Upper lobe of left lung (tissue), 6 donors: ENCODE measurements at regions not wholly inside any gene's neighbourhood (a gene's known extent, or its start where the extent isn't known, plus 50 kb on each side); places are given as distances from the start of the nearest gene placed in this dataset.

Source experiments
- ATAC-seq, 2 donors: fragments of 200-7000 bp; cut with Tn5 transposase; one replicate each; pipeline ENCODE4 v1.9.1; 2022; ENCODE audit warnings: mild to moderate bottlenecking in 2 of 2, moderate library complexity in 2 of 2; ENCODE audit not compliant: low FRiP score in 2 of 2
- DNase-seq, 2 donors: peaks; one replicate each; pipeline ENCODE4 v3.0.0-alpha.2; 2019 to 2020
- H3K27ac ChIP-seq, 4 donors: fragments of 200-600 bp; sonication (generic); one replicate each; pipeline ENCODE4 v1.5.1; 2016 to 2019
- H3K27me3 ChIP-seq, 4 donors: fragments of 200-600 bp; sonication (generic); one replicate each; pipeline ENCODE4 v1.5.1; 2017 to 2019
- H3K36me3 ChIP-seq, 4 donors: fragments of 200-600 bp; sonication (generic); one replicate each; pipeline ENCODE4 v1.5.1; 2016 to 2019
- H3K4me1 ChIP-seq, 4 donors: fragments of 200-600 bp; sonication (generic); one replicate each; pipeline ENCODE4 v1.5.1; 2018 to 2019
- H3K4me3 ChIP-seq, 4 donors: fragments of 200-600 bp; sonication (generic); one replicate each; pipeline ENCODE4 v1.5.1; 2017 to 2019; ENCODE audit warnings: mild to moderate bottlenecking in 2 of 4, moderate library complexity in 1 of 4
- H3K9me3 ChIP-seq, 4 donors: fragments of 200-600 bp; sonication (generic); one replicate each; pipeline ENCODE4 v1.5.1; 2018 to 2019
- EP300 ChIP-seq, 4 donors: sonication (generic); formaldehyde crosslinking; IDR thresholded peaks; one replicate each; pipeline ENCODE4 v1.5.1; 2017; ENCODE audit warnings: antibody characterized with exemption in 4 of 4, control low read depth in 2 of 4
- POLR2A ChIP-seq, 4 donors: fragments of 450-650 bp; IDR thresholded peaks; one replicate each; pipeline ENCODE4 v1.5.1; 2016 to 2017; ENCODE audit warnings: antibody characterized with exemption in 4 of 4, mild to moderate bottlenecking in 2 of 4
- POLR2AphosphoS5 ChIP-seq, 2 donors: sonication (generic); formaldehyde crosslinking; IDR thresholded peaks; one replicate each; pipeline ENCODE4 v1.5.1; 2017; ENCODE audit warnings: antibody characterized with exemption in 2 of 2
- WGBS, 2 donors: methylation state at CpG; one replicate each; pipeline ENCODE4 v1.1.5; 2017 to 2018; 5-methylcytosine and 5-hydroxymethylcytosine counted together
- TF ChIP-seq, protein P1 (sequence below), 6 experiments: fragments of 450-650 bp in 4 of 6; fragments of 200-600 bp in 2 of 6; sonication (generic) in 2 of 6; IDR thresholded peaks; one replicate each; pipeline ENCODE4 v1.5.1; 2016 to 2019; ENCODE audit warnings: antibody characterized with exemption in 6 of 6
- donor health status: DM: no; HTN: no; CAD: no; lungs with moderate emphysema.
- donor health status: DM: no; HTN: yes; CAD: no; lungs with severe emphysema.

DNA sequence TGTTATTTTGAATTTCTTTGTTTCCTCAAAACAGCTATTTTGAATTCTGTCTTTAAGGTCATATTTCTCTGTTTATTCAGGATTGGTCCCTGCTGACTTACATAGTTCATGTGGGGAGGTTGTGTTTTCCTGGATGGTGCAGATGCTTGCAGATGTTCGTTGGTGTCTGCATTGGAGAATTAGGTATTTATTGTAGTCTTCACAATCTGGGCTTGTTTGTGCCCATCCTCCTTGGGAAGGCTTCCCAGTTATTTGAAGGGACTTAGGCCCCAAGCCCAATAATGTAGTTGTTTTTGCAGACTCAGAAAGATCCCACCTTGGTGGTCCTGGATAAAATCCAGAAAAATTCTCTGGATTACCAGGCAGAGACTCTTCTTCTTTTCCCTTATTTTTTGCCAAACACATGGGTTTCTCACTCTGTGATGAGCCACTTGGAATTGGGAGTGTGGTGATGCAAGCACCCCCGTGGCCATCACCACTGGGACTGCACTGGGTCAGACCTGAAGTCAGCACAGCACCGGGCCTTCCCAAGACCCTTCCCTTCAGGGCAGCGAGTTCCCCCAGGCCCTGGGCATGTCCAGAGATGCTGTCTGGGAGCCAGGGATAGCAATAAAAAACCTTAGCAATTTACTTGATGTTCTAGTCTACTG is 81.6 kb upstream of the EZR start:
- no peak for ATAC-seq
- Histone ChIP-seq H3K4me1 (no peaks in the 10 kb centered on the region), H3K27me3 (no peaks in the 10 kb centered on the region), H3K36me3 (no peaks in the 10 kb centered on the region), H3K4me3 (no peak overlapping the region), H3K27ac (no peak overlapping the region), H3K9me3 (peaks cover 0 to 13% (median 10%) of the 10 kb centered on the region in 4 donors)
- 89 to 99% methylated on average over 4 of the region's 4 CpGs for WGBS, 2 donors
- TF ChIP-seq POLR2A (IDR thresholded peaks at IDR 0.05): no peak
- TF ChIP-seq POLR2AphosphoS5 (IDR thresholded peaks at IDR 0.05): no peak
- no peak for TF ChIP-seq EP300 (IDR thresholded peaks at IDR 0.05)
- TF ChIP-seq, protein P1, sequence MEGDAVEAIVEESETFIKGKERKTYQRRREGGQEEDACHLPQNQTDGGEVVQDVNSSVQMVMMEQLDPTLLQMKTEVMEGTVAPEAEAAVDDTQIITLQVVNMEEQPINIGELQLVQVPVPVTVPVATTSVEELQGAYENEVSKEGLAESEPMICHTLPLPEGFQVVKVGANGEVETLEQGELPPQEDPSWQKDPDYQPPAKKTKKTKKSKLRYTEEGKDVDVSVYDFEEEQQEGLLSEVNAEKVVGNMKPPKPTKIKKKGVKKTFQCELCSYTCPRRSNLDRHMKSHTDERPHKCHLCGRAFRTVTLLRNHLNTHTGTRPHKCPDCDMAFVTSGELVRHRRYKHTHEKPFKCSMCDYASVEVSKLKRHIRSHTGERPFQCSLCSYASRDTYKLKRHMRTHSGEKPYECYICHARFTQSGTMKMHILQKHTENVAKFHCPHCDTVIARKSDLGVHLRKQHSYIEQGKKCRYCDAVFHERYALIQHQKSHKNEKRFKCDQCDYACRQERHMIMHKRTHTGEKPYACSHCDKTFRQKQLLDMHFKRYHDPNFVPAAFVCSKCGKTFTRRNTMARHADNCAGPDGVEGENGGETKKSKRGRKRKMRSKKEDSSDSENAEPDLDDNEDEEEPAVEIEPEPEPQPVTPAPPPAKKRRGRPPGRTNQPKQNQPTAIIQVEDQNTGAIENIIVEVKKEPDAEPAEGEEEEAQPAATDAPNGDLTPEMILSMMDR (IDR thresholded peaks at IDR 0.05): no peak
- no peak for DNase-seq

DNA sequence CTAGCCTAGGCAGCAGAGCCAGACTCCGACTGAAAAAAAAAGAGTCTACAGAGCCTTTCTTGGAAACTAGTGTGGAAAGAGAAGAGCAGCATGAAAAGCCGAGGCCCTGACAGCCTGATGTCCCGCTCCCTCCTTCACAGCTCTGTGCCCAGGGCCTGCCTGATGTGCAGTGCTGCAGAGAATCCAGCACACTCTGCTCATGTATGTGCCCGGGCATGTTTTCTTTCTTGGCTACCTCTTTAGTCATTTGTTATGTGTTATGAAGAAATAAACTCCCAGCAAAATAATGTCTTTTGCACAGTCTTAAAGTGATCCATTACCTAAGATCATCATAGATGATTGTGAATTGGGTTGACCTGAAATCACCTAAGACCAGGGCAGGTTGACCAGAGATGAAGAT is 78.1 kb upstream of the EZR start:
- 85 to 95% methylated on average over 4 of the region's 4 CpGs for WGBS, 2 donors
- no peak overlapping the region for H3K27ac ChIP-seq
- TF ChIP-seq POLR2A (IDR thresholded peaks at IDR 0.05): no peak
- TF ChIP-seq POLR2AphosphoS5 (IDR thresholded peaks at IDR 0.05): no peak
- TF ChIP-seq, protein P1 (IDR thresholded peaks at IDR 0.05): no peak
- TF ChIP-seq EP300 (IDR thresholded peaks at IDR 0.05): no peak
- H3K4me1 ChIP-seq: no peaks in the 10 kb centered on the region
- DNase-seq: no peak
- H3K36me3 ChIP-seq: no peaks in the 10 kb centered on the region
- no peaks in the 10 kb centered on the region for H3K9me3 ChIP-seq
- no peaks in the 10 kb centered on the region for H3K27me3 ChIP-seq
- no peak overlapping the region for H3K4me3 ChIP-seq
- ATAC-seq: no peak

DNA sequence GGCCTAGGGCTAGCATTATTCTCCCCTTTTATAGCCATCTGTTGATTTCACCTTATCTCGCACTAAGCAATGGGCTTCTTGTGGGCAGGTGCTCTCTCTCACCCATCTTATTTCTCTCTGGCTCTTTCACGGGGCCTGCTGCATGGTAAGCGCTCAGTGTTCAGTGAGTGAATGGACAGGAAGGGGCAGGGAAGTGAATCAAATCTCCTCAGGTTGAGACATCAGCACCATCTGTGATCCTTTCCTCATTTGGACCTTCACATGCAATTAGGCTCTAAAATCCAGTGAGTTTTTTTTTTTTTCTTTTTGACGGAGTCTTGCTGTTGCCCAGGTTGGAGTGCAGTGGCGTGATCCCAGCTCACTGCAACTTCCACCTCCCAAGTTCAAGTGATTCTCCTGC is 76.5 kb upstream of the EZR start:
- no peaks in the 10 kb centered on the region for H3K9me3 ChIP-seq
- no peak overlapping the region for H3K27ac ChIP-seq
- DNase-seq (no peak), ATAC-seq (no peak)
- TF ChIP-seq EP300 (IDR thresholded peaks at IDR 0.05) (no peak), POLR2AphosphoS5 (IDR thresholded peaks at IDR 0.05) (no peak), POLR2A (IDR thresholded peaks at IDR 0.05) (no peak)
- TF ChIP-seq, protein P1 (IDR thresholded peaks at IDR 0.05): no peak
- H3K36me3 ChIP-seq: no peaks in the 10 kb centered on the region
- H3K27me3 ChIP-seq: no peaks in the 10 kb centered on the region
- no peaks in the 10 kb centered on the region for H3K4me1 ChIP-seq
- WGBS, 2 donors: 91 to 94% methylated on average over 5 of the region's 5 CpGs
- no peak overlapping the region for H3K4me3 ChIP-seq

DNA sequence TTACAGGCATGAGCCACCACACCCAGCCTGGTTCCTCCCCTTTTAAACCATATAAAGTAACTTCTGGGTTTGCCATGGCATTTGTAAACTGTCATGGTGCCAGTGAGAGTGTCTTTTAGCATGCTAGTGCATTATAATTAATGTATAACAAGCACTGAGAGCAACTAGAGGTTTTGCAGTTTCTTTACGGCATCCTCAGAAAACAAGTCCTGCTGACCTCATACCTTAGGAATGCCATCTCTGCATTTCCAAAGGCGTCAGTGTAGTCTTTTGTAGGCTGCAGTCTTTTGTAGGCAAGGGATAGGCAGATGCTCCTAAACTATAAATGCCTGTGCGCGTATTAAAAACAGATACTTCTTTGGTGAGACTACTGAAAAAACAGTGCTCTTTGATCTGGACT is 75.0 kb upstream of the EZR start:
- DNase-seq (no peak), ATAC-seq (no peak)

More for the DNA sequence above, 75.0 kb upstream of the EZR start:
- TF ChIP-seq POLR2AphosphoS5 (IDR thresholded peaks at IDR 0.05) (no peak), POLR2A (IDR thresholded peaks at IDR 0.05) (no peak), EP300 (IDR thresholded peaks at IDR 0.05) (no peak)
- TF ChIP-seq, protein P1 (IDR thresholded peaks at IDR 0.05): no peak
- Histone ChIP-seq H3K36me3 (no peaks in the 10 kb centered on the region), H3K27ac (no peak overlapping the region), H3K9me3 (no peaks in the 10 kb centered on the region), H3K4me3 (no peak overlapping the region), H3K27me3 (no peaks in the 10 kb centered on the region), H3K4me1 (no peaks in the 10 kb centered on the region)
- 64 to 74% methylated on average over 4 of the region's 4 CpGs for WGBS, 2 donors
